Amygdala (tissue), 56 donors: ENCODE measurements at regions not wholly inside any gene's neighbourhood (a gene's known extent, or its start where the extent isn't known, plus 50 kb on each side); places are given as distances from the start of the nearest gene placed in this dataset.

Source experiments
- DNase-seq, 56 donors: peaks; one replicate each; lab custom pipeline; 2025; lab: John Stamatoyannopoulos, UW

- no peak for DNase-seq
Measured at GRCh38 chr20:52787216-52787615, 184.9 kb upstream of the TSHZ2 start.

GRCh38 chr20:52785679-52786078, 186.5 kb upstream of the TSHZ2 start:
- DNase-seq, result no peak

DNA sequence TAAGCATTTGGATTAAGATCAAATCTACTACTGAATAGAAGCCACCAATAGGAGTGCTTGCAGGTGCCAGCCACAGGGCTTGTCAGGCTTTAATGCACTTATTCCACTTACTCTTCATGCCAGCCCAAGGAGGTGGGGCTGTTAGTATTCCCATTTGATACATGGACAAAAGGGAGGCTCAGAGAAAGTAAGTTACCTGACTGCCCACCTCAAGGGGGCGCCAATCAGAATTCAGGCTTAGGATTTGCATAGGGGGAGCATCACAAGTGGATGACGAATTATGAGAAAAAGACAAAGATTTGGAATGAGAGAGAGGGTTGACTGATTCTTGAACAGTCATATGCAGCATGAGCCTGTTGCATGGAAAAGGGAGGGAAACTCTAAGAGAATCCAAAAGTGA, 188.4 kb upstream of the TSHZ2 start:
- no peak for DNase-seq

DNA sequence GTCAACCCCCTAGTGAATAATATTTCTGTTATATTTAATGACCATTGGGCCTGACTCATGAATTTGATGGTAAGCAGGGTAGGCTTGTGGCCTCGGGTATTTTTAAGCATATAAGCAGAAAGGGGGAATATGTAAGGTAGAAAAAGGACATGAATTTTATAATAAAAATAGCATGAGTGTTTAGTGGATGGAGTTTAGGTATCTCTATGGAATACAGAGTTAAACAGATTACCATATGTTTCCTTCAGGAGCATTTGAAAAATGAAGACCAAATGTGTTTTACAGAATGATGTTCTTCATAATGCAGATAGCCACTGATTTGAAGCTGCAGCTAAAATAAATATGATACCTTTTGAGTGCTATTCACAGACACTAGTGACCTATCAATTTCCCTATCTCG, 191.7 kb upstream of the TSHZ2 start:
- DNase-seq, result no peak

DNA sequence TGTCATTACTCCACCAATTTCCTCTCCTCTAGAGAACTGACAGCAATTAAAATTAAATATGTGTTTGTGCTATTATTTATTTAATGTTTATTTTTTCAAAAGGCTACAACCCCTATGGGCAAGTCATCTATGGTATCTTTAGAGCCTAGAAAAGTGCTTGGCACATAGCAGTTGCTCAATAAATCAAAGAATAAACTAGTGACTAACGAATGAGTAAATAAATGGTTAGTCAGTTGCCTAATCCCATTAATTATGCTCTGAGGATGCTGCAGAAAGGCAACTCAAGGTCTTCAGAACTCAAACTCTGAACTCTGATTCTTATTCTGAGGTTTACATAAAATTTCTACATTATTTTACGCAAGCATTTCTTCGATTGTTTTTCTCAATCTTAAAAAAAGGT, 193.0 kb upstream of the TSHZ2 start:
- DNase-seq, result no peak

GRCh38 chr20:52777171-52777570, 195.0 kb upstream of the TSHZ2 start:
- no peak for DNase-seq

GRCh38 chr20:52775786-52776185, 196.4 kb upstream of the TSHZ2 start:
- no peak for DNase-seq

- DNase-seq, result no peak
Measured at GRCh38 chr20:52768694-52769093, 203.5 kb upstream of the TSHZ2 start.

GRCh38 chr20:52766645-52767435, 205.3 kb upstream of the TSHZ2 start:
- peak in 10 of 56 donors; percentile 5 to 47 (median 16) for DNase-seq

DNA sequence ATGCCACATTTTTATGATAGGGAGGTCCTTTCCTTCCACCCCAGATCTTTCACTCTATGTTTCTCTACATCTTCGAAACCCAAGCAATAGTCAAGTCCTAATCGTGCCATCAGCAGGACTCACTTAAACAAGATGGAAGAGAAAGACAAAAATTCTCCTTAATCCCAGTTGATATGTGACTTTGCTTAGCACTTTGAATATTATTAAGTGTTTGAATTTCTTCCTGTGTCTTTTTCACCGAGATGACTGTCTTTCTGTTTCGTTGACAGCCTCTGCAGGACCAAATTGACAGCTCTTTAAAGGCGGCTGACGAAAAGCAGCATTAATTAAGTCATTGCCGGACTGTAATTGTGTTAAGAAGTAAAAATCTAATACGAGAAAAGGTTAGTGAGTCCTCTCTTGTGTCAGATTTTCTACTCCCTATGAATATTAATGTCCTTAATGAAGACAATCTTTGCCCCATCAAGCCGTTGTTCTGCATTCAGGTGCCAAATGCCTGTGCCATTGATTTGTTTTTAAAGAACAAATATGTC, 208.8 kb upstream of the TSHZ2 start:
- no peak for DNase-seq

GRCh38 chr20:52761867-52762266, 210.3 kb upstream of the TSHZ2 start:
- no peak for DNase-seq

DNA sequence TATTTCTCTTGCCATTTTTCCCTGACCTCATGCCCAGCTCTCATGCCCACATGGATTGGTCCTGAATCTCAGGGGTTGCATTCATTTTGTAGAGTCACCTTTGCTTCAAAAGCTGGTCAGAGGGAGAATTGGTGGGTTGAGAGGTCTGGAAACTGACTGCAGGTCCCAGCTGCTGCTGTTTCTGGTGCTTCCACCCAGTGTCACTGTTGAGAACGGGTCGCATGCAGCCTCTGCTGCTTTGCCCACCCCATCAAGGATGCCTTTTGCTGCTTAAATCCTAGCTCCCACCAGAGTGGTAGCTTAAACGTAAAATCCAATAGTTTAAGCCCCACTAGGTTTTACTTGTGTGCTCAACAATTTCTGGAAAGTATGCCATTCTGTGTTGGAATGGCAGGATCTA, 211.4 kb upstream of the TSHZ2 start:
- no peak for DNase-seq

GRCh38 chr20:52757411-52757810, 214.7 kb upstream of the TSHZ2 start:
- no peak for DNase-seq

DNA sequence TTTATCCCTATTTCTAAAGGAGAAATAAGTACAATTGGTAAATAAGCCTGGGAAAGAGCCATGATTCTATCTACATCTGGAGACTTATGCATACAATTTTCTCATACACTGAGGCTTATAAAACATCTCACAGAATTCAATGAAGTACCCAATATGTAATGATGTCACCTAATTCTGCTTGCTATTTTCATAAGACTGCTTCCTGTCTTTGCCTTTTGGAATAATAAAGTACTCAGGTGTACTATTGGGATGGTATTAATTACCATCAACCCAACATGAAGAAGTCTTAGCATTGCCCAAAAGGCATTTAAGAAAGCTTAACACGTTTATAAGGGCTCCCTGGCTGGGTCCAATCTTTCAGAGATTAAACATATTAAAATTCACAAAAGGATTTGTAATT, 216.4 kb upstream of the TSHZ2 start:
- no peak for DNase-seq

GRCh38 chr20:52754366-52754765, 217.8 kb upstream of the TSHZ2 start:
- no peak for DNase-seq

DNA sequence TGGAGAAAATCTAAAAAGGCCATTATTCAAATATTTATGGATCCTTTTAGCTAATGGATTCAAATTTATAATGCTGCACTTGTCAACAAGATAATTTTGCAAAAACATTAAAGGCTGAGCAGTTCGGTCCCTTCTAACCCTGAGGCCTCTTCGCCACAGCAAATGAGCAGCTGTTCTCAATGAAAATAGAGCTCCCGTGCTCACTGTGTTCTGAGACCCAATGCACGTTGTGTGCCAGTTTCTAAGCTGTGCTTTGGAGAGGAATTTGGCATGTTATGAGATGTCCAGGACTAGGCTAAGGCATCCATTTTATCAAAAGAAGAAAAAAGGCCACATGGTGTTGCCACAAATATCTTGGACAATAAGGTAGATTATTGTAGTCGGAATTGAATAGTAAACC, 220.1 kb upstream of the TSHZ2 start:
- no peak for DNase-seq

DNA sequence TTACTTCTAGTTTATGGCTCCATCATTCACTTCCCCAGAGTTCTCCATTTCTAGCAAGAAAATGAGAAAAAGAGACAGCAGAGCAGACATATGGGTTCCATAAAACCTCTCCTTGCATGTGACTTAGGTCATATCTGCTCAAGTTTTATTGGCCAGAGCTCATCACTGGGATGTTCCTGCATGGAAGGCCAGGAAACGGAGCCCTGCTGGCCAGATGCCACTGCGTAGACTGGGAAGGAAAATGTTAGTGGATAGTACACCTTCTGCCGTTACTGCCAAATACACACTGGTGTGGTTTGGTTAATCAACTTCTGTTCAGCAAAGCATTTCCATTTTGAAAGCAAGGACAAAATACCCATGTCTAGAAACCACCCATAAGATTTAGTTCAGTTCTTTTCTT, 220.6 kb upstream of the TSHZ2 start:
- DNase-seq, result no peak

GRCh38 chr20:52749938-52750337, 222.2 kb upstream of the TSHZ2 start:
- DNase-seq, result no peak

GRCh38 chr20:52748990-52749389, 223.2 kb upstream of the TSHZ2 start:
- no peak for DNase-seq

GRCh38 chr20:52748285-52748932, 223.7 kb upstream of the TSHZ2 start:
- peak in 4 of 56 donors; percentile 1 to 8 (median 5) for DNase-seq

- no peak for DNase-seq
Measured at GRCh38 chr20:52747845-52748284, 224.3 kb upstream of the TSHZ2 start.

GRCh38 chr20:52746770-52747169, 225.4 kb upstream of the TSHZ2 start:
- no peak for DNase-seq
